ENCODE measurements at regions not wholly inside any gene's neighbourhood (a gene's known extent, or its start where the extent isn't known, plus 50 kb on each side); places are given as distances from the start of the nearest gene placed in this dataset.

- Histone ChIP-seq H3K9me3 (ENCODE audit: control extremely low read depth in 1 of 5, control insufficient read depth in 4 of 5, insufficient read depth in 2 of 5, low read depth in 1 of 5, low read length in 4 of 5) (no peaks in the 10 kb centered on the region), H3K27ac (ENCODE audit: insufficient read depth in 1 of 2, low read depth in 1 of 2, low read length in 2 of 2, poor library complexity in 1 of 2, severe bottlenecking in 2 of 2) (no peak overlapping the region), H3K36me3 (ENCODE audit: control insufficient read depth in 4 of 4, insufficient read depth in 4 of 4, low read length in 3 of 4) (no peaks in the 10 kb centered on the region), H3K4me3 (ENCODE audit: control insufficient read depth in 1 of 7, extremely low read depth in 1 of 7, insufficient read depth in 4 of 7, low read depth in 2 of 7, low read length in 6 of 7) (no peak overlapping the region), H3K4me1 (ENCODE audit: control extremely low read depth in 1 of 4, control insufficient read depth in 4 of 4, insufficient read depth in 4 of 4, low read length in 3 of 4) (no peaks in the 10 kb centered on the region), H3K27me3 (replicated peaks in 2 of 5; ENCODE audit: control insufficient read depth in 4 of 5, insufficient read depth in 5 of 5, low read length in 4 of 5) (no peaks in the 10 kb centered on the region)
- DNase-seq, result no peak
- 93% methylated on average over 2 of the region's 2 CpGs for whole genome bisulfite sequencing (ENCODE audit: insufficient coverage)
- POLR2A ChIA-PET, result no interaction called here
- CTCF ChIA-PET, result no interaction called here
These were observed 50.4 kb upstream of the RGMB start for GRCh38 chr5:98723061-98723460.

Measured in common myeloid progenitor, CD34-positive (primary cell).